ENCODE measurements at regions not wholly inside any gene's neighbourhood (a gene's known extent, or its start where the extent isn't known, plus 50 kb on each side); places are given as distances from the start of the nearest gene placed in this dataset.

GRCh38 chr3:96169111-96169766, 645.2 kb upstream of the EPHA6 start:
- Histone ChIP-seq H3K36me3 (ENCODE audit: control insufficient read depth, insufficient read depth, low read length) (no peaks in the 10 kb centered on the region), H3K4me3 (ENCODE audit: low read depth, low read length) (no peak overlapping the region), H3K27me3 (ENCODE audit: control insufficient read depth, insufficient read depth, low read length) (no peaks in the 10 kb centered on the region)
- ChIA-PET CTCF (no interaction called here), POLR2A (no interaction called here)
- DNase-seq (ENCODE audit: low read depth), result no peak
- no peak for TF ChIP-seq CTCF (IDR thresholded peaks at IDR 0.05; ENCODE audit: insufficient read depth, low read depth, low read length)

GRCh38 chr3:96172917-96173316, 641.5 kb upstream of the EPHA6 start:
- ChIA-PET CTCF (no interaction called here), POLR2A (no interaction called here)
- H3K36me3 ChIP-seq (ENCODE audit: control insufficient read depth, insufficient read depth, low read length), result no peaks in the 10 kb centered on the region
- DNase-seq (ENCODE audit: low read depth), result no peak
- TF ChIP-seq CTCF (IDR thresholded peaks at IDR 0.05; ENCODE audit: insufficient read depth, low read depth, low read length), result no peak
- no peak overlapping the region for H3K4me3 ChIP-seq (ENCODE audit: low read depth, low read length)
- H3K27me3 ChIP-seq (ENCODE audit: control insufficient read depth, insufficient read depth, low read length), result no peaks in the 10 kb centered on the region

GRCh38 chr3:96175500-96175899, 638.9 kb upstream of the EPHA6 start:
- Histone ChIP-seq H3K27me3 (ENCODE audit: control insufficient read depth, insufficient read depth, low read length) (no peaks in the 10 kb centered on the region), H3K4me3 (ENCODE audit: low read depth, low read length) (no peak overlapping the region), H3K36me3 (ENCODE audit: control insufficient read depth, insufficient read depth, low read length) (no peaks in the 10 kb centered on the region)
- ChIA-PET CTCF (no interaction called here), POLR2A (no interaction called here)
- DNase-seq (ENCODE audit: low read depth), result no peak
- no peak for TF ChIP-seq CTCF (IDR thresholded peaks at IDR 0.05; ENCODE audit: insufficient read depth, low read depth, low read length)

- no peak overlapping the region for H3K4me3 ChIP-seq (ENCODE audit: low read depth, low read length)
- no peaks in the 10 kb centered on the region for H3K36me3 ChIP-seq (ENCODE audit: control insufficient read depth, insufficient read depth, low read length)
- ChIA-PET POLR2A (no interaction called here), CTCF (no interaction called here)
- TF ChIP-seq CTCF (IDR thresholded peaks at IDR 0.05; ENCODE audit: insufficient read depth, low read depth, low read length), result no peak
- DNase-seq (ENCODE audit: low read depth), result no peak
- H3K27me3 ChIP-seq (ENCODE audit: control insufficient read depth, insufficient read depth, low read length), result no peaks in the 10 kb centered on the region
Measured at GRCh38 chr3:96182756-96183155, 631.6 kb upstream of the EPHA6 start.

- ChIA-PET POLR2A (no interaction called here), CTCF (no interaction called here)
- no peak for TF ChIP-seq CTCF (IDR thresholded peaks at IDR 0.05; ENCODE audit: insufficient read depth, low read depth, low read length)
- no peaks in the 10 kb centered on the region for H3K36me3 ChIP-seq (ENCODE audit: control insufficient read depth, insufficient read depth, low read length)
- no peak for DNase-seq (ENCODE audit: low read depth)
- no peaks in the 10 kb centered on the region for H3K27me3 ChIP-seq (ENCODE audit: control insufficient read depth, insufficient read depth, low read length)
- H3K4me3 ChIP-seq (ENCODE audit: low read depth, low read length), result no peak overlapping the region
Measured at GRCh38 chr3:96183871-96184270, 630.5 kb upstream of the EPHA6 start.
